ENCODE measurements at regions not wholly inside any gene's neighbourhood (a gene's known extent, or its start where the extent isn't known, plus 50 kb on each side); places are given as distances from the start of the nearest gene placed in this dataset.

DNA sequence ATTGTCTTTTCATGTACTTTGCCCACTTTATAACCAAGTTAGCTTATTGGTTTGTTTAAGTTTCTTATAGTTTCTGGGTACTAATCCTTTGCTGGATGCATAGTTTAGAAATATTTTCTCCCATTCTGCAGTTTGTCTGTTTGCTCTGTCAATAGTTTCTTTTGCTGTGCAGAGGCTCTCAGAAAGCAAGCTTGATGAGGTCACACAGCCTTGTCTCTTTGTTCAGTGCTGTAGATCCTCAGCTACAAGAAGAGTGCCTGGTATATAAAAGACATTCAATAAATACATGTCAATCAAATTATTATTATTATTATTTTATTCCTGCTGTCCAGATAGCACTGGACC is 55.2 kb upstream of the MEDAG start:
- no peak for ATAC-seq (ENCODE audit: insufficient read depth, low read depth)
- no peak overlapping the region for H2AFZ ChIP-seq (ENCODE audit: low read depth, low read length)
- no peaks in the 10 kb centered on the region for H3K4me1 ChIP-seq (ENCODE audit: insufficient read depth, low read length)
- no peaks in the 10 kb centered on the region for H4K20me1 ChIP-seq (ENCODE audit: insufficient read depth, low read length)
- peaks cover 3% of the 10 kb centered on the region for H3K27me3 ChIP-seq (ENCODE audit: insufficient read depth, low read length, poor library complexity)
- TF ChIP-seq, protein P1, sequence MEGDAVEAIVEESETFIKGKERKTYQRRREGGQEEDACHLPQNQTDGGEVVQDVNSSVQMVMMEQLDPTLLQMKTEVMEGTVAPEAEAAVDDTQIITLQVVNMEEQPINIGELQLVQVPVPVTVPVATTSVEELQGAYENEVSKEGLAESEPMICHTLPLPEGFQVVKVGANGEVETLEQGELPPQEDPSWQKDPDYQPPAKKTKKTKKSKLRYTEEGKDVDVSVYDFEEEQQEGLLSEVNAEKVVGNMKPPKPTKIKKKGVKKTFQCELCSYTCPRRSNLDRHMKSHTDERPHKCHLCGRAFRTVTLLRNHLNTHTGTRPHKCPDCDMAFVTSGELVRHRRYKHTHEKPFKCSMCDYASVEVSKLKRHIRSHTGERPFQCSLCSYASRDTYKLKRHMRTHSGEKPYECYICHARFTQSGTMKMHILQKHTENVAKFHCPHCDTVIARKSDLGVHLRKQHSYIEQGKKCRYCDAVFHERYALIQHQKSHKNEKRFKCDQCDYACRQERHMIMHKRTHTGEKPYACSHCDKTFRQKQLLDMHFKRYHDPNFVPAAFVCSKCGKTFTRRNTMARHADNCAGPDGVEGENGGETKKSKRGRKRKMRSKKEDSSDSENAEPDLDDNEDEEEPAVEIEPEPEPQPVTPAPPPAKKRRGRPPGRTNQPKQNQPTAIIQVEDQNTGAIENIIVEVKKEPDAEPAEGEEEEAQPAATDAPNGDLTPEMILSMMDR (IDR thresholded peaks at IDR 0.05; ENCODE audit: borderline replicate concordance, extremely low read depth, low read length, poor library complexity, severe bottlenecking), result no peak
- no peak for TF ChIP-seq EZH2 (IDR thresholded peaks at IDR 0.05; ENCODE audit: borderline replicate concordance, low read depth, low read length, severe bottlenecking)
- H3K27ac ChIP-seq (ENCODE audit: low read length), result no peak overlapping the region
- no peaks in the 10 kb centered on the region for H3K79me2 ChIP-seq (ENCODE audit: insufficient read depth, low read length)
- H3K9me3 ChIP-seq (ENCODE audit: insufficient read depth, low read length, severe bottlenecking), result no peaks in the 10 kb centered on the region
- DNase-seq, result no peak
- H3K9ac ChIP-seq (ENCODE audit: low read depth, low read length), result no peak overlapping the region
- no peak overlapping the region for H3K4me2 ChIP-seq (ENCODE audit: insufficient read depth, low read length)
- H3K36me3 ChIP-seq (ENCODE audit: insufficient read depth, low read length), result no peaks in the 10 kb centered on the region
- H3K4me3 ChIP-seq (ENCODE audit: low read depth in 1 of 2, low read length in 2 of 2), result no peak overlapping the region

DNA sequence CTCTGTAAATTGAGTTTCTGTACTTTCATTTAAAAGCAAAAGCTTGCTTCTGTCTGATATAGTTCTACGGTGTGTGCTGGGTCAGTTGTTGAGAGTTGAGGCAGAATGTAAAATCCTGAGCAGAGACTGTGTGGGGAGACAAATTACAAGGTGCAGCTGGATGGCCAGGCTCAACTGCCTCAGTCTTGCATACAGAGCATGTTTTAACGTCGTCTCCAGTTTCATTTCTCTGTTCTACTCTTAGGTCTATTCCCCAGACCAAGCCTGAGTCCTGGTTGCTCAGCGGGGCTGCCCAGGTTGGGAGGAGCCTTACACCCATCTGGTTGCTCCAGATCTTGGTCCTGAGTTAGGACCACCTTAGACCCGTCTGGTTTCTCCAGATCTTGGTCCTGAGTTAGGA is 54.4 kb upstream of the MEDAG start:
- Histone ChIP-seq H3K9me3 (ENCODE audit: insufficient read depth, low read length, severe bottlenecking) (no peaks in the 10 kb centered on the region), H3K36me3 (ENCODE audit: insufficient read depth, low read length) (no peaks in the 10 kb centered on the region), H4K20me1 (ENCODE audit: insufficient read depth, low read length) (no peaks in the 10 kb centered on the region), H3K9ac (ENCODE audit: low read depth, low read length) (no peak overlapping the region), H3K4me3 (ENCODE audit: low read depth in 1 of 2, low read length in 2 of 2) (no peak overlapping the region), H3K27ac (ENCODE audit: low read length) (no peak overlapping the region), H3K4me2 (ENCODE audit: insufficient read depth, low read length) (no peak overlapping the region), H3K4me1 (ENCODE audit: insufficient read depth, low read length) (no peaks in the 10 kb centered on the region), H2AFZ (ENCODE audit: low read depth, low read length) (no peak overlapping the region), H3K27me3 (ENCODE audit: insufficient read depth, low read length, poor library complexity) (peaks cover 3% of the 10 kb centered on the region), H3K79me2 (ENCODE audit: insufficient read depth, low read length) (no peaks in the 10 kb centered on the region)
- TF ChIP-seq, protein P1 (IDR thresholded peaks at IDR 0.05; ENCODE audit: borderline replicate concordance, extremely low read depth, low read length, poor library complexity, severe bottlenecking), result no peak
- no peak for TF ChIP-seq EZH2 (IDR thresholded peaks at IDR 0.05; ENCODE audit: borderline replicate concordance, low read depth, low read length, severe bottlenecking)
- ATAC-seq (ENCODE audit: insufficient read depth, low read depth), result no peak
- DNase-seq, result no peak

DNA sequence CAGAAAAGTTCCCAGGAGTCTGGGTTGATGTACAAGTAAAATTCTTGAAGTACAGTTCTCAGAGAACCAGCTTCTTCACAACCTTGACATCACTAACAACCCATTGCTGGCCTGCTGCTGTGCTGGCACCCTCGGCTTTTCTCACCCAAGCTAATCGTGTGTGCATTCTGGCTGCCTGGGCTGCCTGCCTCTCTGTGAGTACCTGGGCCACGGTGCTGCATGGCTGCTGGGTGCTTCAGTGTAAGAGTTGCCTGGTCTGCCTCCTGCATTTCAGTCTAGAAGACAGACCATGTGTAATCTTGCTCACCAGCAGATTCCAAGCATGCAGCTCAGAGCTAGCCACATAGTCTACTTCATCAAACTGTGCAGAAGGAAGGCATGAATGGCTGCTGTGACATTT is 50.5 kb upstream of the MEDAG start:
- Histone ChIP-seq H3K4me2 (ENCODE audit: insufficient read depth, low read length) (no peak overlapping the region), H3K36me3 (ENCODE audit: insufficient read depth, low read length) (no peaks in the 10 kb centered on the region), H3K27ac (ENCODE audit: low read length) (no peak overlapping the region), H2AFZ (ENCODE audit: low read depth, low read length) (no peak overlapping the region), H3K4me1 (ENCODE audit: insufficient read depth, low read length) (no peaks in the 10 kb centered on the region), H3K79me2 (ENCODE audit: insufficient read depth, low read length) (no peaks in the 10 kb centered on the region), H3K27me3 (ENCODE audit: insufficient read depth, low read length, poor library complexity) (peaks cover 3% of the 10 kb centered on the region), H3K9me3 (ENCODE audit: insufficient read depth, low read length, severe bottlenecking) (no peaks in the 10 kb centered on the region), H3K4me3 (ENCODE audit: low read depth in 1 of 2, low read length in 2 of 2) (no peak overlapping the region), H3K9ac (ENCODE audit: low read depth, low read length) (no peak overlapping the region), H4K20me1 (ENCODE audit: insufficient read depth, low read length) (no peaks in the 10 kb centered on the region)
- no peak for ATAC-seq (ENCODE audit: insufficient read depth, low read depth)
- no peak for TF ChIP-seq EZH2 (IDR thresholded peaks at IDR 0.05; ENCODE audit: borderline replicate concordance, low read depth, low read length, severe bottlenecking)
- TF ChIP-seq, protein P1 (IDR thresholded peaks at IDR 0.05; ENCODE audit: borderline replicate concordance, extremely low read depth, low read length, poor library complexity, severe bottlenecking), result no peak
- DNase-seq, result no peak
